HCT116 (cell line): ENCODE measurements at regions not wholly inside any gene's neighbourhood (a gene's known extent, or its start where the extent isn't known, plus 50 kb on each side); places are given as distances from the start of the nearest gene placed in this dataset.

Source experiments
- ATAC-seq: fragments of 200-7000 bp; cut with Tn5 transposase; 2 replicates; pipeline ENCODE4 v1.9.1; 2020; ENCODE audit warnings: mild to moderate bottlenecking, moderate library complexity
- BruUV-seq: library from RNA; stranded (reverse); fragments of 400-500 nt; replicated peaks from 2 replicates; lab custom pipeline; 2021; lab: Mats Ljungman, UMichigan
- CTCF ChIA-PET: fragments of 300-600 bp; sonication (Branson Sonifier 250); formaldehyde crosslinking; loops from one replicate; lab custom pipeline; 2021; ENCODE audit warnings: antibody characterized with exemption; lab: Charles Lee
- POLR2A ChIA-PET: fragments of 300-600, 350-600 bp; sonication (Branson Sonifier 250); formaldehyde crosslinking; loops from one replicate; lab custom pipeline; 2021; ENCODE audit warnings: antibody characterized with exemption; lab: Charles Lee
- RAD21 ChIA-PET, 2 experiments: fragments of 300-600 bp; sonication (Branson Sonifier 250); formaldehyde crosslinking; loops; one replicate each; lab custom pipeline; 2023; ENCODE audit warnings: low total read pairs in 2 of 2; ENCODE audit not compliant: uncharacterized antibody in 2 of 2, unreplicated experiment in 2 of 2, low non-redundant PET in 1 of 2; lab: Charles Lee
- DNase-seq: peaks from one replicate; pipeline ENCODE4 v3.0.0-alpha.2; 2010; ENCODE audit warnings: low read depth, low spot score
- H2AFZ ChIP-seq: fragments of 200-600 bp; shearing (Covaris generic), sonication (generic); 2 replicates; pipeline ENCODE4 v1.6.1; 2017; ENCODE audit warnings: low read depth, mixed run types, mixed read lengths, antibody characterized with exemption, low read length; ENCODE audit not compliant: poor library complexity, severe bottlenecking
- H3K27ac ChIP-seq: 2 replicates; pipeline ENCODE4 v1.5.1; 2012; ENCODE audit warnings: low read depth, low read length
- H3K27me3 ChIP-seq: fragments of 200-600 bp; sonication (generic); 2 replicates; pipeline ENCODE4 v1.6.1; 2016; ENCODE audit warnings: mixed run types, low read length, mixed read lengths; ENCODE audit not compliant: insufficient read depth
- H3K36me3 ChIP-seq, 2 experiments: fragments of 200-500 bp in 1 of 2; fragments of 200-600 bp in 1 of 2; sonication (Bioruptor generic) in 1 of 2; sonication (generic) in 1 of 2; 2 replicates each; pipeline versions ENCODE4 v1.5.1 to v1.6.1; 2014 to 2016; ENCODE audit warnings: low read length in 2 of 2, inconsistent platforms in 1 of 2, mixed read lengths in 1 of 2, mixed run types in 1 of 2; ENCODE audit not compliant: insufficient read depth in 2 of 2, control insufficient read depth in 1 of 2
- H3K4me1 ChIP-seq, 2 experiments: fragments of 200-600 bp in 1 of 2; sonication (generic) in 1 of 2; 2 replicates each; pipeline versions ENCODE4 v1.5.1 to v1.6.1; 2012 to 2017; ENCODE audit warnings: low read length in 2 of 2, inconsistent platforms in 1 of 2, mild to moderate bottlenecking in 1 of 2, mixed read lengths in 1 of 2, mixed run types in 1 of 2, moderate library complexity in 1 of 2; ENCODE audit not compliant: insufficient read depth in 2 of 2, control insufficient read depth in 1 of 2
- H3K4me2 ChIP-seq: fragments of 200-600 bp; sonication (generic); 2 replicates; pipeline ENCODE4 v1.6.1; 2017; ENCODE audit warnings: mixed run types, low read length, mixed read lengths
- H3K4me3 ChIP-seq, 2 experiments: fragments of 200-600 bp in 1 of 2; sonication (generic) in 1 of 2; replicated peaks in 1 of 2; 2 replicates each; pipeline ENCODE4 v1.5.1; 2011 to 2016; ENCODE audit warnings: low read length in 2 of 2, control low read depth in 1 of 2, low read depth in 1 of 2, mild to moderate bottlenecking in 1 of 2, mixed read lengths in 1 of 2, mixed run types in 1 of 2
- H3K79me2 ChIP-seq: fragments of 200-600 bp; sonication (generic); 2 replicates; pipeline ENCODE4 v1.6.1; 2017; ENCODE audit warnings: mild to moderate bottlenecking, mixed run types, low read length, moderate library complexity, mixed read lengths; ENCODE audit not compliant: insufficient read depth
- H3K9ac ChIP-seq: fragments of 200-600 bp; sonication (generic); 2 replicates; pipeline ENCODE4 v1.6.1; 2016; ENCODE audit warnings: low read length, mixed read lengths
- H3K9me2 ChIP-seq: fragments of 200-600 bp; sonication (generic), shearing (Covaris generic); 2 replicates; pipeline ENCODE4 v1.6.1; 2017; ENCODE audit warnings: mixed run types, mild to moderate bottlenecking, moderate library complexity; ENCODE audit not compliant: insufficient read depth
- H3K9me3 ChIP-seq, 2 experiments: fragments of 200-500 bp in 1 of 2; fragments of 200-600 bp in 1 of 2; sonication (Bioruptor generic) in 1 of 2; sonication (generic) in 1 of 2; 2 replicates each; pipeline ENCODE4 v1.6.1; 2014 to 2017; ENCODE audit warnings: low read length in 2 of 2, mixed read lengths in 2 of 2, inconsistent platforms in 1 of 2, low read depth in 1 of 2, mild to moderate bottlenecking in 1 of 2, mixed run types in 1 of 2, moderate library complexity in 1 of 2; ENCODE audit not compliant: control insufficient read depth in 1 of 2, insufficient read depth in 1 of 2
- H4K20me1 ChIP-seq: fragments of 200-600 bp; sonication (generic), shearing (Covaris generic); 2 replicates; pipeline ENCODE4 v1.6.1; 2017; ENCODE audit warnings: mixed run types, mild to moderate bottlenecking, moderate library complexity; ENCODE audit not compliant: insufficient read depth
- CTCF ChIP-seq, 3 experiments: fragments of 200-600 bp in 1 of 3; sonication (generic) in 1 of 3; IDR thresholded peaks in 2 of 3; conservative IDR thresholded peaks in 1 of 3; 2 replicates each; pipeline ENCODE4 v1.5.1; 2012 to 2017; ENCODE audit warnings: low read depth in 2 of 3, low read length in 2 of 3, antibody characterized with exemption in 1 of 3, borderline replicate concordance in 1 of 3, control low read depth in 1 of 3, mild to moderate bottlenecking in 1 of 3, mixed read lengths in 1 of 3, mixed run types in 1 of 3, moderate library complexity in 1 of 3; ENCODE audit not compliant: insufficient read depth in 1 of 3
- FOSL1 ChIP-seq: IDR thresholded peaks from 2 replicates; pipeline ENCODE4 v1.6.1; 2012; ENCODE audit warnings: low read depth
- JUND ChIP-seq: IDR thresholded peaks from 2 replicates; pipeline ENCODE4 v1.6.1; 2012
- RAD21 ChIP-seq: IDR thresholded peaks from 2 replicates; pipeline ENCODE4 v1.6.1; 2012; ENCODE audit warnings: low read depth, mild to moderate bottlenecking
- REST ChIP-seq: IDR thresholded peaks from 2 replicates; pipeline ENCODE4 v1.6.1; 2012; ENCODE audit warnings: low read depth
- SIN3A ChIP-seq: IDR thresholded peaks from 2 replicates; pipeline ENCODE4 v1.6.1; 2012; ENCODE audit warnings: low read depth
- SP1 ChIP-seq: IDR thresholded peaks from 2 replicates; pipeline ENCODE4 v1.6.1; 2012; ENCODE audit warnings: low read depth
- YY1 ChIP-seq: IDR thresholded peaks from 2 replicates; pipeline ENCODE4 v1.6.1; 2011; ENCODE audit warnings: low read length, low read depth, moderate library complexity, mild to moderate bottlenecking; ENCODE audit not compliant: insufficient replicate concordance; ENCODE audit errors: extremely low read depth
- intact Hi-C: fragments of 100-400 bp; cut with micrococcal nuclease; formaldehyde crosslinking; loops from 2 replicates; pipeline ENCODE4 v1.10.0; 2022

- TF ChIP-seq CTCF (IDR thresholded peaks at IDR 0.05 in 2 of 3, conservative IDR thresholded peaks at IDR 0.05 in 1 of 3; ENCODE audit: borderline replicate concordance in 1 of 3, insufficient read depth in 1 of 3, low read depth in 2 of 3, low read length in 2 of 3) (no peak), RAD21 (no peak), FOSL1 (no peak)
- TF ChIP-seq, all 23 proteins: peak for 0
Observed at GRCh38 chr9:105131981-105132380, 112.5 kb upstream of the SLC44A1 start (continued).

- Histone ChIP-seq H3K9ac (no peak overlapping the region), H2AFZ (no peak overlapping the region), H3K4me2 (peak overlapping the region; percentile 38), H3K9me3 (no peaks in the 10 kb centered on the region), H4K20me1 (no peaks in the 10 kb centered on the region), H3K36me3 (no peaks in the 10 kb centered on the region), H3K4me3 (no peak overlapping the region), H3K27ac (no peak overlapping the region), H3K4me1 (peaks cover 2 to 17% of the 10 kb centered on the region in 2 experiments; a peak in 3 of 4 replicates)
- POLR2A ChIA-PET: no interaction called here
- intact Hi-C loops: no loop called here
- TF ChIP-seq SIN3A (0 out of 2 replicates have a peak, but pooled peaks have one; percentile 40), YY1 (no peak), SP1 (0 out of 2 replicates have a peak, but pooled peaks have one; percentile 18), FOSL1 (peak; percentile 39; the same call in 1 of the 2 replicates), REST (no peak), JUND (peak; percentile 46; the same call in 1 of the 2 replicates)
- TF ChIP-seq, all 23 proteins: peak for 4
- ChIA-PET RAD21 (no interaction called here), CTCF (no interaction called here)
- no peaks in the 10 kb centered on the region for H3K27me3 ChIP-seq
- no TSS peak for BruUV-seq
- peak; percentile 33 for DNase-seq
- H3K79me2 ChIP-seq: no peaks in the 10 kb centered on the region
- no peaks in the 10 kb centered on the region for H3K9me2 ChIP-seq
- ATAC-seq: peak; percentile 88
Observed at GRCh38 chr9:105132606-105133005, 111.8 kb upstream of the SLC44A1 start.
